Esophagus squamous epithelium (tissue), 5 donors: ENCODE measurements at regions not wholly inside any gene's neighbourhood (a gene's known extent, or its start where the extent isn't known, plus 50 kb on each side); places are given as distances from the start of the nearest gene placed in this dataset.

Experiments
- DNase-seq: peaks from one replicate; lab custom pipeline; 2025; lab: John Stamatoyannopoulos, UW
- H3K27ac ChIP-seq, 4 donors: fragments of 200-600 bp; sonication (generic); one replicate each; pipeline ENCODE4 v1.5.1; 2016 to 2019; ENCODE audit warnings: mild to moderate bottlenecking in 1 of 4
- H3K27me3 ChIP-seq, 4 donors: fragments of 200-600 bp; sonication (generic); 1 replicate in 3 of 4; 2 replicates in 1 of 4; pipeline versions ENCODE4 v1.5.1 to v1.6.0; 2017 to 2021; ENCODE audit warnings: antibody characterized with exemption in 1 of 4
- H3K36me3 ChIP-seq, 3 donors: fragments of 200-600 bp; sonication (generic); one replicate each; pipeline ENCODE4 v1.5.1; 2016 to 2019
- H3K4me1 ChIP-seq, 3 donors: fragments of 200-600 bp; sonication (generic); one replicate each; pipeline ENCODE4 v1.5.1; 2017 to 2019
- H3K4me3 ChIP-seq, 4 donors: fragments of 200-600 bp; sonication (generic); 1 replicate in 3 of 4; 2 replicates in 1 of 4; pipeline ENCODE4 v1.5.1; 2016 to 2019; ENCODE audit warnings: mild to moderate bottlenecking in 2 of 4, moderate library complexity in 1 of 4
- H3K9me3 ChIP-seq, 3 donors: fragments of 200-600 bp; sonication (generic); one replicate each; pipeline ENCODE4 v1.5.1; 2016 to 2019
- POLR2A ChIP-seq, 4 donors: fragments of 450-650 bp; IDR thresholded peaks; one replicate each; pipeline ENCODE4 v1.6.1; 2017; ENCODE audit warnings: antibody characterized with exemption in 4 of 4, mild to moderate bottlenecking in 4 of 4, moderate library complexity in 3 of 4
- WGBS, 2 donors: methylation state at CpG; one replicate each; pipeline ENCODE4 v1.1.5; 2018; 5-methylcytosine and 5-hydroxymethylcytosine counted together
- intact Hi-C: fragments of 100-400 bp; cut with DNase I; formaldehyde crosslinking; loops from one replicate; pipeline ENCODE4 v1.15.0; 2022
- TF ChIP-seq, protein P1 (sequence below), 6 experiments: fragments of 450-650 bp in 4 of 6; fragments of 200-600 bp in 2 of 6; sonication (generic) in 2 of 6; IDR thresholded peaks; one replicate each; pipeline ENCODE4 v1.5.1; 2016 to 2019; ENCODE audit warnings: antibody characterized with exemption in 6 of 6, mild to moderate bottlenecking in 4 of 6, moderate library complexity in 4 of 6
- donor health status: DM: yes; HTN: yes; CAD: no.

DNA sequence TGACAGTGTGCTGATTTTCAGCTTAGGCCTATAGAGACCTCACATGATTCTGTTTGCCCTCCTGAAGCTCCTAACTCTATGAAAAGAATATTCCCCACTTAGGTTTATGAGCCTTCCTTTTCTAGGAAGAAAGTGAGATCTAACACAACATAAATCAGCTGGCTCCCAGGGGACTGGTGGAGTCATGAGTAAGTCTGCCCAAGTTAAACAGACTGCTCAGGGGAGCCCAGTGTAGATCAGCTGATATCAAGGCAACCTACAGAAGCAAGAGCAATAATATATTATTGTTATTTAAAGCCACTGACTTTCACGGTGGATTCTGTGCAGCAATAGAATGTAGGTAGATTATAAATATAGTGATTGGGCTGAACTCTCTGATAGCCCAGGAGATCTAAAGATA is 1978.6 kb upstream of the CDH6 start:
- Histone ChIP-seq H3K27me3 (no peaks in the 10 kb centered on the region), H3K27ac (no peak overlapping the region), H3K4me3 (no peak overlapping the region), H3K9me3 (peaks cover 0 to 5% (median 0%) of the 10 kb centered on the region in 3 donors), H3K4me1 (no peaks in the 10 kb centered on the region), H3K36me3 (no peaks in the 10 kb centered on the region)
- no peak for DNase-seq
- TF ChIP-seq, protein P1, sequence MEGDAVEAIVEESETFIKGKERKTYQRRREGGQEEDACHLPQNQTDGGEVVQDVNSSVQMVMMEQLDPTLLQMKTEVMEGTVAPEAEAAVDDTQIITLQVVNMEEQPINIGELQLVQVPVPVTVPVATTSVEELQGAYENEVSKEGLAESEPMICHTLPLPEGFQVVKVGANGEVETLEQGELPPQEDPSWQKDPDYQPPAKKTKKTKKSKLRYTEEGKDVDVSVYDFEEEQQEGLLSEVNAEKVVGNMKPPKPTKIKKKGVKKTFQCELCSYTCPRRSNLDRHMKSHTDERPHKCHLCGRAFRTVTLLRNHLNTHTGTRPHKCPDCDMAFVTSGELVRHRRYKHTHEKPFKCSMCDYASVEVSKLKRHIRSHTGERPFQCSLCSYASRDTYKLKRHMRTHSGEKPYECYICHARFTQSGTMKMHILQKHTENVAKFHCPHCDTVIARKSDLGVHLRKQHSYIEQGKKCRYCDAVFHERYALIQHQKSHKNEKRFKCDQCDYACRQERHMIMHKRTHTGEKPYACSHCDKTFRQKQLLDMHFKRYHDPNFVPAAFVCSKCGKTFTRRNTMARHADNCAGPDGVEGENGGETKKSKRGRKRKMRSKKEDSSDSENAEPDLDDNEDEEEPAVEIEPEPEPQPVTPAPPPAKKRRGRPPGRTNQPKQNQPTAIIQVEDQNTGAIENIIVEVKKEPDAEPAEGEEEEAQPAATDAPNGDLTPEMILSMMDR (IDR thresholded peaks at IDR 0.05): no peak
- TF ChIP-seq POLR2A (IDR thresholded peaks at IDR 0.05): no peak
- intact Hi-C loops: no loop called here
- WGBS, 2 donors: 78 to 82% methylated on average over 1 of the region's 1 CpG

DNA sequence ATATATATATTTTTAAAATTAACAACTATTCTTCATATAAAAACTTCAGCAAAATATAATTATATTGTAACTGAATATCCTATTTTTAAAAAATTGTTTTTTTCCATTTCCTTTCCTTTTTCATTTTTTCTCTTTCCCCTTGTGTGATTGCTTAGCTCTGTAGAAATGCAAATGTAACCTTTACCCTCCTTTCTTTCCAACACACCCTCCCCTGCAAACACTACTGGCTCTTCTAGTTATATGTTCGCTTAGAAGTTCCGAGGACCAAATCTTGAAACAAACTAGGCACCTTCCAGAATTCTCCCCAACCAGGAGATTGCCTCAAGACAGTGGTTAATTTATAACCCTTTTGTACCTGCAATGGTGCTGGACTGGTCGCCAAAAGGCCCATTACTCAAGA is 1980.0 kb upstream of the CDH6 start:
- no peak overlapping the region for H3K27ac ChIP-seq
- intact Hi-C loops: no loop called here

DNA sequence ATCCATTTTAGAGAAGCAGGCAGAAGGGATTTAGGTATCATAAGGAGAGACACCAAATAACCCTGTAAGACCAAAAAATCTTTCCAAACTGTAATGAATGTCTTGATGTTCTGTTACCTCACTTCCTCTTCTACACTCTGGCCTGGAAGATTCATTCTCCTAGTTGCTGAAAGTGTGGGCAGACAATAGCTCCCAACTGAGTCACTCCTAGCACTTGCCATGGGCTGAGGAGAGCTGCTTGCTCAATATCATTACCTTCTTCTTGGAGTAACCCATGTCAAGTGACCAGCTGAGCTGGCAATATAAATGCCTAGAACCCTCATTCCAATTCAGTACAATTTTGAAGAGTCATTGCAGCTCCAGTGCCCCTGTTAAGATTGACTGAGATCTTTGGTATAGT is 1985.5 kb upstream of the CDH6 start:
- Histone ChIP-seq H3K4me3 (no peak overlapping the region), H3K9me3 (no peaks in the 10 kb centered on the region), H3K27me3 (no peaks in the 10 kb centered on the region), H3K27ac (no peak overlapping the region), H3K36me3 (no peaks in the 10 kb centered on the region), H3K4me1 (no peaks in the 10 kb centered on the region)
- DNase-seq: no peak
- no peak for TF ChIP-seq POLR2A (IDR thresholded peaks at IDR 0.05)
- TF ChIP-seq, protein P1 (IDR thresholded peaks at IDR 0.05): no peak
- intact Hi-C loops: no loop called here

More for the DNA sequence above, 1980.0 kb upstream of the CDH6 start:
- TF ChIP-seq, protein P1 (IDR thresholded peaks at IDR 0.05): no peak
- no peak for TF ChIP-seq POLR2A (IDR thresholded peaks at IDR 0.05)
- WGBS, 2 donors: 72 to 76% methylated on average over 3 of the region's 3 CpGs
- Histone ChIP-seq H3K4me3 (no peak overlapping the region), H3K27me3 (no peaks in the 10 kb centered on the region), H3K4me1 (no peaks in the 10 kb centered on the region), H3K9me3 (peaks cover 0 to 5% (median 0%) of the 10 kb centered on the region in 3 donors), H3K36me3 (no peaks in the 10 kb centered on the region)
- DNase-seq: no peak

DNA sequence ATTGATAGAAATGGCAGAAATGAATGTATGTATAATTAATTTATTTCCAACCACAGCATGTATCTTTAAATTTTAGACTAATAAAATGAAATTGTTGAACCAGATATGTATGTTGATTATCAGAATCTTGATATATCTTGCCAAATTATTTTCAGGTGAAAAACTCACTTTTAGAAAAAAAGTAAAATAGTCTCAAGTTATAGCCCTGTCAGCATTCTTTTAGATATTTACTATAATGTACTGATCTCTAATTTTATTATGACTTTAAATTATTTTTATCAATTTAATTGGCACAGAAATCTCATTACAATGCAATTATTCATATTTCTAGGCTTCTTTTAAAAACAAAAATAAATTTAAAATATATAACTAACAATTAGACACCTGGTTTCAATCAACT is 1990.4 kb upstream of the CDH6 start:
- no peak for DNase-seq
- Histone ChIP-seq H3K4me1 (no peaks in the 10 kb centered on the region), H3K27ac (no peak overlapping the region), H3K4me3 (no peak overlapping the region), H3K36me3 (no peaks in the 10 kb centered on the region), H3K9me3 (no peaks in the 10 kb centered on the region), H3K27me3 (no peaks in the 10 kb centered on the region)
- intact Hi-C loops: no loop called here
- TF ChIP-seq, protein P1 (IDR thresholded peaks at IDR 0.05): no peak
- TF ChIP-seq POLR2A (IDR thresholded peaks at IDR 0.05): no peak

DNA sequence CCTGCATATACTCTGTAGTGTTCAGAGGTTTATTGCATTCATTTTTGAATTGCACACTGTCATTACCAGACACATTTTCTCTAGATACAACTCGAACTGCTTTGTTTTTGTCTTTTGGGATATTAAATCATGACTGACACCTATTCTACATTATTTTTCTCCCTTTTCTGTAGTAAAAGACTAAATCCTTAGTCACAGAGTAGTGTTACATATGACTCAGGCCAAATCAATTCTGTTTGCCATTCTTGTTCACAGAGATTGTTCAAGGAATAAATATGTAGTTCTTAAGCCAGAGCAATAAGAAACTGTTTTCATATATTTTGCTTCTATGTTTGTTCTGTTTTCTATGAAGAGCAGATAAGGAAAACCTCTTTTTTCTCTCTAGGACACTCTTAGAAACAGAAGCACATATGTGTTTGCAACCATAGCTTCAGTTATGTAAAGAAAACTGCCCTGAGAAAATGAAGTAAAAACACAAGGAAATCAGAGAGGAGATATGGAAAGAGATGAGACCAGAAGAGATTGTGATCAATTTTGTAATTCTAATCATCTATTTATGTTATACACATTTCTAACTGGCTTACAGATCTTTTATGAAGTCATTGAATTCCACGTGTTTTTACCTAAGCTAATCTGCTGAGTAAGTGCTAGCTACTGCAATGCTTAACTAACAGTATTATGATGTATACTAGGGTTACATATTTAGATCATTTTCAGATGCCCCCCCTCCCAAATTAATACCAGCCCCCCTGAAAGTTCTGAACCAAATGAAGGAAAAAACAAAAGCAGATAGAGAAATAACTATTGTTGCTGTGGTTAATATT is 1995.6 kb upstream of the CDH6 start:
- no peaks in the 10 kb centered on the region for H3K27me3 ChIP-seq
- no peaks in the 10 kb centered on the region for H3K4me1 ChIP-seq
- intact Hi-C loops: no loop called here
- no peak overlapping the region for H3K27ac ChIP-seq
- TF ChIP-seq POLR2A (IDR thresholded peaks at IDR 0.05): no peak
- TF ChIP-seq, protein P1 (IDR thresholded peaks at IDR 0.05): no peak
- WGBS, 2 donors: 40 to 49% methylated on average over 2 of the region's 2 CpGs
- H3K9me3 ChIP-seq: no peaks in the 10 kb centered on the region
- H3K36me3 ChIP-seq: no peaks in the 10 kb centered on the region
- no peak overlapping the region for H3K4me3 ChIP-seq
- DNase-seq: no peak
